Stimulated activated memory B cell treated with anti-CD40 and anti-IgM and Interleukin-4, amounts not matched to agents 10 μg/mL and 1 μg/mL and 100 μg/mL, for 72 hours (primary cell): ENCODE measurements at regions not wholly inside any gene's neighbourhood (a gene's known extent, or its start where the extent isn't known, plus 50 kb on each side); places are given as distances from the start of the nearest gene placed in this dataset.
"Not testable (repeated sequence)": the region's sequence is repeated elsewhere in the genome, so short reads cannot be mapped to it uniquely, and the experiment has no call there.

ENCODE experiments used
- ATAC-seq: fragments of 150-1000 bp; cut with Tn5 transposase; 2 replicates; pipeline ENCODE4 v1.10.0; 2021
- H3K27ac Mint-ChIP-seq: one replicate; pipeline ENCODE4 v1.8.0; 2022; ENCODE audit warnings: mild to moderate bottlenecking, mixed read lengths
- H3K27me3 Mint-ChIP-seq: one replicate; pipeline ENCODE4 v1.8.0; 2022; ENCODE audit warnings: mixed read lengths
- H3K36me3 Mint-ChIP-seq: one replicate; pipeline ENCODE4 v1.8.0; 2022; ENCODE audit warnings: mixed read lengths
- H3K4me1 Mint-ChIP-seq: one replicate; pipeline ENCODE4 v1.8.0; 2022; ENCODE audit warnings: mixed read lengths
- H3K4me3 Mint-ChIP-seq: one replicate; pipeline ENCODE4 v1.8.0; 2022; ENCODE audit warnings: mild to moderate bottlenecking, moderate library complexity, mixed read lengths
- H3K9me3 Mint-ChIP-seq: one replicate; pipeline ENCODE4 v1.8.0; 2022; ENCODE audit warnings: mixed read lengths

GRCh38 chr17:21823643-21824042 is 131.3 kb downstream of the KCNJ18 start:
- H3K4me1 Mint-ChIP-seq, result no peaks in the 10 kb centered on the region
- no peaks in the 10 kb centered on the region for H3K36me3 Mint-ChIP-seq
- H3K4me3 Mint-ChIP-seq, result no peak overlapping the region
- ATAC-seq, result no peak
- no peaks in the 10 kb centered on the region for H3K27me3 Mint-ChIP-seq
- H3K27ac Mint-ChIP-seq, result no peak overlapping the region
- H3K9me3 Mint-ChIP-seq, result no peaks in the 10 kb centered on the region

GRCh38 chr17:21841839-21842238 is 149.5 kb downstream of the KCNJ18 start:
- ATAC-seq, result no peak
- Mint-ChIP-seq H3K36me3 (no peaks in the 10 kb centered on the region), H3K9me3 (no peaks in the 10 kb centered on the region), H3K4me1 (no peaks in the 10 kb centered on the region), H3K27ac (no peak overlapping the region), H3K4me3 (no peak overlapping the region), H3K27me3 (peaks cover 14% of the 10 kb centered on the region)

- H3K27me3 Mint-ChIP-seq, result peaks cover 14% of the 10 kb centered on the region
- ATAC-seq, result no peak
- no peaks in the 10 kb centered on the region for H3K4me1 Mint-ChIP-seq
- H3K9me3 Mint-ChIP-seq, result no peaks in the 10 kb centered on the region
- H3K27ac Mint-ChIP-seq, result no peak overlapping the region
- H3K4me3 Mint-ChIP-seq, result no peak overlapping the region
- no peaks in the 10 kb centered on the region for H3K36me3 Mint-ChIP-seq
Measured at GRCh38 chr17:21842332-21843317, 150.3 kb downstream of the KCNJ18 start.

GRCh38 chr17:21843318-21843865 is 151.1 kb downstream of the KCNJ18 start:
- Mint-ChIP-seq H3K4me1 (no peaks in the 10 kb centered on the region), H3K9me3 (no peaks in the 10 kb centered on the region), H3K27ac (no peak overlapping the region), H3K36me3 (no peaks in the 10 kb centered on the region), H3K4me3 (no peak overlapping the region), H3K27me3 (peaks cover 14% of the 10 kb centered on the region)
- no peak for ATAC-seq

GRCh38 chr17:21843951-21844590 is 151.7 kb downstream of the KCNJ18 start:
- no peaks in the 10 kb centered on the region for H3K36me3 Mint-ChIP-seq
- H3K9me3 Mint-ChIP-seq, result no peaks in the 10 kb centered on the region
- H3K4me3 Mint-ChIP-seq, result no peak overlapping the region
- peaks cover 14% of the 10 kb centered on the region for H3K27me3 Mint-ChIP-seq
- no peak overlapping the region for H3K27ac Mint-ChIP-seq
- no peak for ATAC-seq
- no peaks in the 10 kb centered on the region for H3K4me1 Mint-ChIP-seq

GRCh38 chr17:21848510-21848909 is 156.2 kb downstream of the KCNJ18 start:
- H3K9me3 Mint-ChIP-seq, H3K4me3 Mint-ChIP-seq, ATAC-seq, H3K27ac Mint-ChIP-seq, H3K4me1 Mint-ChIP-seq, H3K36me3 Mint-ChIP-seq: not testable (repeated sequence)
- peaks cover 14% of the 10 kb centered on the region for H3K27me3 Mint-ChIP-seq

- not testable (repeated sequence) for H3K4me3 Mint-ChIP-seq, H3K4me1 Mint-ChIP-seq, H3K27ac Mint-ChIP-seq, ATAC-seq, H3K9me3 Mint-ChIP-seq, H3K36me3 Mint-ChIP-seq
- H3K27me3 Mint-ChIP-seq, result peaks cover 14% of the 10 kb centered on the region
Measured at GRCh38 chr17:21849030-21849429, 156.7 kb downstream of the KCNJ18 start.

- peaks cover 13% of the 10 kb centered on the region for H3K27me3 Mint-ChIP-seq
- H3K4me3 Mint-ChIP-seq, H3K4me1 Mint-ChIP-seq, H3K27ac Mint-ChIP-seq, H3K9me3 Mint-ChIP-seq, H3K36me3 Mint-ChIP-seq, ATAC-seq: not testable (repeated sequence)
Measured at GRCh38 chr17:21850614-21851013, 158.3 kb downstream of the KCNJ18 start.
